CD4-positive, alpha-beta T cell treated with Interleukin-4 for 1 hour (primary cell): ENCODE measurements at regions not wholly inside any gene's neighbourhood (a gene's known extent, or its start where the extent isn't known, plus 50 kb on each side); places are given as distances from the start of the nearest gene placed in this dataset.

Experiments
- DNase-seq, 2 donors: peaks; one replicate each; pipeline ENCODE4 v3.0.0-alpha.2; 2020 to 2022

- DNase-seq = no peak
Observed at GRCh38 chr3:72353236-72354128, 494.8 kb downstream of the SHQ1 start.

GRCh38 chr3:72352176-72352575, 496.1 kb downstream of the SHQ1 start:
- no peak for DNase-seq

- no peak for DNase-seq
Observed at GRCh38 chr3:72351536-72351935, 496.7 kb downstream of the SHQ1 start.

- DNase-seq = no peak
Observed at GRCh38 chr3:72350761-72351505, 497.3 kb downstream of the SHQ1 start.

- DNase-seq = no peak
Observed at GRCh38 chr3:72348357-72348756, 499.9 kb downstream of the SHQ1 start.

GRCh38 chr3:72347819-72348319, 500.4 kb downstream of the SHQ1 start:
- peak; percentile 17 to 58 for DNase-seq

- DNase-seq = no peak
Observed at GRCh38 chr3:72346526-72346926, 501.7 kb downstream of the SHQ1 start.

- DNase-seq = no peak
Observed at GRCh38 chr3:72345980-72346379, 502.3 kb downstream of the SHQ1 start.

GRCh38 chr3:72345237-72345878, 502.9 kb downstream of the SHQ1 start:
- DNase-seq = no peak

- no peak for DNase-seq
Observed at GRCh38 chr3:72344647-72345046, 503.6 kb downstream of the SHQ1 start.

GRCh38 chr3:72344236-72344635, 504.0 kb downstream of the SHQ1 start:
- DNase-seq = no peak

- no peak for DNase-seq
Observed at GRCh38 chr3:72343078-72343477, 505.2 kb downstream of the SHQ1 start.

GRCh38 chr3:72342450-72342849, 505.8 kb downstream of the SHQ1 start:
- no peak for DNase-seq

GRCh38 chr3:72341920-72342319, 506.3 kb downstream of the SHQ1 start:
- no peak for DNase-seq

GRCh38 chr3:72341380-72341770, 506.9 kb downstream of the SHQ1 start:
- no peak for DNase-seq

- no peak for DNase-seq
Observed at GRCh38 chr3:72340476-72341379, 507.5 kb downstream of the SHQ1 start.

GRCh38 chr3:72340056-72340455, 508.2 kb downstream of the SHQ1 start:
- DNase-seq = no peak

GRCh38 chr3:72339670-72340030, 508.6 kb downstream of the SHQ1 start:
- no peak for DNase-seq

GRCh38 chr3:72338942-72339669, 509.1 kb downstream of the SHQ1 start:
- DNase-seq = peak in 1 of 2 donors; percentile 64

- DNase-seq = no peak
Observed at GRCh38 chr3:72338082-72338941, 509.9 kb downstream of the SHQ1 start.

GRCh38 chr3:72337480-72337855, 510.8 kb downstream of the SHQ1 start:
- DNase-seq = no peak
